Heart left ventricle (tissue), 16 donors: ENCODE measurements at regions not wholly inside any gene's neighbourhood (a gene's known extent, or its start where the extent isn't known, plus 50 kb on each side); places are given as distances from the start of the nearest gene placed in this dataset.

Source experiments
- ATAC-seq, 4 donors: fragments of 200-7000 bp; cut with Tn5 transposase; one replicate each; pipeline ENCODE4 v1.9.1; 2020 to 2022; ENCODE audit warnings: moderate library complexity in 4 of 4, mild to moderate bottlenecking in 3 of 4, moderate number of reproducible peaks in 1 of 4
- DNase-seq, 5 donors: peaks; one replicate each; pipeline ENCODE4 v3.0.0-alpha.2; 2020
- H3K27ac ChIP-seq, 12 donors: fragments of 200-600 bp; sonication (generic) in 4 of 12; one replicate each; pipeline versions ENCODE4 v1.5.0 to v1.8.0; 2016 to 2022; ENCODE audit warnings: mild to moderate bottlenecking in 2 of 12
- H3K27me3 ChIP-seq, 9 donors: fragments of 200-600 bp; sonication (generic) in 2 of 9; one replicate each; pipeline versions ENCODE4 v1.5.1 to v1.8.0; 2016 to 2022; ENCODE audit warnings: mild to moderate bottlenecking in 3 of 9
- H3K36me3 ChIP-seq, 9 donors: fragments of 200-600 bp; sonication (generic) in 2 of 9; one replicate each; pipeline versions ENCODE4 v1.5.0 to v1.8.0; 2018 to 2022; ENCODE audit warnings: mild to moderate bottlenecking in 2 of 9
- H3K4me1 ChIP-seq, 12 donors: fragments of 200-600 bp; sonication (generic) in 4 of 12; one replicate each; pipeline versions ENCODE4 v1.5.0 to v1.8.0; 2016 to 2022; ENCODE audit warnings: mild to moderate bottlenecking in 3 of 12
- H3K4me3 ChIP-seq, 12 donors: fragments of 200-600 bp; sonication (generic) in 4 of 12; one replicate each; pipeline versions ENCODE4 v1.5.0 to v1.8.0; 2017 to 2022; ENCODE audit warnings: mild to moderate bottlenecking in 9 of 12, moderate library complexity in 4 of 12
- H3K9me3 ChIP-seq, 12 donors: fragments of 200-600 bp; sonication (generic) in 4 of 12; one replicate each; pipeline versions ENCODE4 v1.5.0 to v1.8.0; 2016 to 2022; ENCODE audit warnings: mild to moderate bottlenecking in 1 of 12
- POLR2A ChIP-seq, 2 donors: fragments of 450-650 bp; IDR thresholded peaks; one replicate each; pipeline ENCODE4 v1.6.1; 2017; ENCODE audit warnings: antibody characterized with exemption in 2 of 2, mild to moderate bottlenecking in 2 of 2, moderate library complexity in 2 of 2
- WGBS, 4 donors: extraction: QIAGEN DNeasy Blood & Tissue Kit in 2 of 4; methylation state at CpG; one replicate each; pipeline versions ENCODE4 v1.1.5 to v1.1.7; 2013 to 2018; 5-methylcytosine and 5-hydroxymethylcytosine counted together
- intact Hi-C, 10 donors: fragments of 100-400 bp; cut with DNase I; formaldehyde crosslinking; loops; one replicate each; pipeline versions ENCODE4 v1.11.1 to v1.14.2; 2022
- TF ChIP-seq, protein P1 (sequence below), 12 donors: fragments of 200-600 bp; sonication (generic) in 4 of 12; IDR thresholded peaks; one replicate each; pipeline versions ENCODE4 v1.5.0 to v1.8.0; 2018 to 2022; ENCODE audit warnings: antibody characterized with exemption in 12 of 12, mild to moderate bottlenecking in 5 of 12
- donor health status: ischemic (EF 13 %, LVEDD 7.1; RV severe dilation, severe dysfunction).
- donor health status: healthy with polysubstance abuse.
- donor health status: DM: no; HTN: yes; CAD: no.
- donor health status: DM: no; HTN: no; CAD: no.
- donor health status: ischemic (EF 25% LVEDD 6.9; RV normal size, moderate dysfunction).
- donor health status: ischemic (EF 25% LVEDD 5.7; RV mildly dilated, moderate dysfunction).
- donor health status: healthy.
- donor health status: DM: yes; HTN: yes; CAD: no.
- donor health status: ischemic (EF 35%, LVEDD 5.7; RV mildly dilated, moderate dysfunction).
- donor health status: nonischemic (EF 11% LVEDD 7.7; RV severe dilation, severe dysfunction).
- donor health status: DM: yes; HTN: yes; CAD: no.
- donor health status: PGD.
- donor health status: ischemic (EF 29% LVEDD 5.4; RV normal size, mild dysfunction).
- donor health status: nonischemic (EF 23%, LVEDD 6.1; RV moderate dilation, normal function).

DNA sequence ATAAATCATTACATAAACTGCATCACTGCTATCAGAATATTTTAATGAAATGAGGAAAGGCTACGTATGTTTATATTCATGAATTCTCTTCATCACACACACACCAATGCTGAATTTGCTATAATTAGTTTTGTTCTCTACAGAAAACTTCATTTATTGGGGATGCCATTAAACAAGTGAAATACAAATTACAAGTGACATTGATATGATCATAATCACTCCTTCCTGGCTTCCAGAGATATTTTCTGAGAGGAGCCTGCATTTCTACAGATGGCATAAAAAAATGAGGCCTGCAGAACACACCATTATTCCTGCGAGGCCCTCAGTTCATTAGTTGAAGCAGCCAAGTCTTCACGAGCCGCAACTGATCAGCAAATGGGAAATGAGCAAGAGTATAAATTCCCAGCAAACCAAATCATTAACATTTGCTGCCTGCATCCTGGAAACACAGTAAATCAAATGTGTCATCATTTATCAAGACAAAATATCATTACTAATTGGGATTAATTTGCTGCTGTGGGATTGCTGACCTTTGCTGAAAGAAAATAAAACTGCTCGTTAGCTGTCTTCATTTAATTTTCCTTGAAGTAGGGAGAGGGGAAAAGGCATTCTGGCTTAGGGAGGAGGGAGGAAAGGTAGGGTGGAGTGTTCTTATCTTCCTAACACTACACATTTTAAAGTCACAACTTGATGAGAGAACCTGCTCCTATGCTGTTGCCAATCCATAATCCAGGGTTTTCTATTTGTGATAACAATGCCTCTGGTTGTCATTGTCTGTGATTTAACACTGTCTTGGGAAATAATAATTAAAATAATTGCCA is 921.9 kb downstream of the SQOR start:
- no peak overlapping the region for H3K27ac ChIP-seq
- no peak for TF ChIP-seq POLR2A (IDR thresholded peaks at IDR 0.05)
- TF ChIP-seq, protein P1, sequence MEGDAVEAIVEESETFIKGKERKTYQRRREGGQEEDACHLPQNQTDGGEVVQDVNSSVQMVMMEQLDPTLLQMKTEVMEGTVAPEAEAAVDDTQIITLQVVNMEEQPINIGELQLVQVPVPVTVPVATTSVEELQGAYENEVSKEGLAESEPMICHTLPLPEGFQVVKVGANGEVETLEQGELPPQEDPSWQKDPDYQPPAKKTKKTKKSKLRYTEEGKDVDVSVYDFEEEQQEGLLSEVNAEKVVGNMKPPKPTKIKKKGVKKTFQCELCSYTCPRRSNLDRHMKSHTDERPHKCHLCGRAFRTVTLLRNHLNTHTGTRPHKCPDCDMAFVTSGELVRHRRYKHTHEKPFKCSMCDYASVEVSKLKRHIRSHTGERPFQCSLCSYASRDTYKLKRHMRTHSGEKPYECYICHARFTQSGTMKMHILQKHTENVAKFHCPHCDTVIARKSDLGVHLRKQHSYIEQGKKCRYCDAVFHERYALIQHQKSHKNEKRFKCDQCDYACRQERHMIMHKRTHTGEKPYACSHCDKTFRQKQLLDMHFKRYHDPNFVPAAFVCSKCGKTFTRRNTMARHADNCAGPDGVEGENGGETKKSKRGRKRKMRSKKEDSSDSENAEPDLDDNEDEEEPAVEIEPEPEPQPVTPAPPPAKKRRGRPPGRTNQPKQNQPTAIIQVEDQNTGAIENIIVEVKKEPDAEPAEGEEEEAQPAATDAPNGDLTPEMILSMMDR (IDR thresholded peaks at IDR 0.05) = no peak
- peaks cover 0 to 7% (median 0%) of the 10 kb centered on the region in 12 donors for H3K9me3 ChIP-seq
- H3K36me3 ChIP-seq = no peaks in the 10 kb centered on the region
- no peak overlapping the region for H3K4me3 ChIP-seq
- no peaks in the 10 kb centered on the region for H3K27me3 ChIP-seq
- DNase-seq (no peak), ATAC-seq (no peak)
- no peaks in the 10 kb centered on the region for H3K4me1 ChIP-seq
- intact Hi-C loops = loop anchor here in 1 of 10 donors (10.0 kb wide), 1 partner anchor 388 kb away; no protein-coding TSS in a partner anchor
- WGBS, 4 donors = 74 to 84% (median 78%) methylated on average over 5 of the region's 5 CpGs

DNA sequence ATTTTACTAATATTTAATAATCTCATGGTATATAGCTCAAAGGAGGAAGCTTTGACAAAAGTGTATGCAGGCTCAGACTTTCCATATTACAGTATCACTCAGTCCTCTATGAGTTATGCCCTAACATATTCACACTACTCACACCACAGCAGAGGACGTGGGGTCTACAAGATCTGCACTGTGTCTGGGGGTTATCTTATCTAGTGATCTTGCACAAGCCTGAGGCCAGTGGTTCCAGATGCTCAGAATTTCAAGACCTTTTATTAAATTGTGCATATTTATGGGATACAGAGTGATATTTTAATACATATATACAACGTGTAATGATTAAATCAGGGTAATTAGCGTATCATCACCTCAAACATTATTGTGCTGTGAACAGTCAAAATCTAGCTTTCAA is 933.1 kb downstream of the SQOR start:
- no peak for TF ChIP-seq POLR2A (IDR thresholded peaks at IDR 0.05)
- TF ChIP-seq, protein P1 (IDR thresholded peaks at IDR 0.05) = no peak
- Histone ChIP-seq H3K27me3 (no peaks in the 10 kb centered on the region), H3K4me1 (no peaks in the 10 kb centered on the region), H3K27ac (no peak overlapping the region), H3K9me3 (no peaks in the 10 kb centered on the region), H3K36me3 (no peaks in the 10 kb centered on the region), H3K4me3 (no peak overlapping the region)
- ATAC-seq = no peak
- intact Hi-C loops = no loop called here
- no peak for DNase-seq
- 70 to 81% (median 74%) methylated on average over 3 of the region's 3 CpGs for WGBS, 4 donors

DNA sequence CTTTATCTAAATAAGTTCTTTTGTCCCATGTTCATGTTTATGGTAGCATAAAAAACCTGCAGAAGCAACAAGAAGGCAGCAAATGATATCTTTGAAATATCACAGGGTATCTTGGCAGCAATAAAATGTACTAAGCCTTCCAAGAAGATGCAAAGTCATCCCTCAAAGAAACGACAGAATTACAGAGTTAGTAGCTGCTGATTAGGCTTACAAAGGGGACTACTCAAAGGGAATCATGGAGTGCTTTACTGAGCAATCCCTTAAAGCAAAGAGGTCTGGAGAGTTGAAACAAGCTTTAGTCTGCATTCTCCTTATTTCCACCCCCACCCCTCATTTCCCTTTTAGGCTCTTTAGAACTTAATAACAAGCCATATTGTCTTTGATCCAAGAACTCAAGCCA is 935.0 kb downstream of the SQOR start:
- intact Hi-C loops = no loop called here
- ATAC-seq (no peak), DNase-seq (no peak)
- no peaks in the 10 kb centered on the region for H3K9me3 ChIP-seq
- 37 to 51% (median 43%) methylated on average over 1 of the region's 1 CpG for WGBS, 4 donors
- H3K27me3 ChIP-seq = no peaks in the 10 kb centered on the region
- no peak overlapping the region for H3K4me3 ChIP-seq
- H3K4me1 ChIP-seq = no peaks in the 10 kb centered on the region
- TF ChIP-seq POLR2A (IDR thresholded peaks at IDR 0.05) = no peak
- TF ChIP-seq, protein P1 (IDR thresholded peaks at IDR 0.05) = no peak
- H3K36me3 ChIP-seq = no peaks in the 10 kb centered on the region
- H3K27ac ChIP-seq = no peak overlapping the region

DNA sequence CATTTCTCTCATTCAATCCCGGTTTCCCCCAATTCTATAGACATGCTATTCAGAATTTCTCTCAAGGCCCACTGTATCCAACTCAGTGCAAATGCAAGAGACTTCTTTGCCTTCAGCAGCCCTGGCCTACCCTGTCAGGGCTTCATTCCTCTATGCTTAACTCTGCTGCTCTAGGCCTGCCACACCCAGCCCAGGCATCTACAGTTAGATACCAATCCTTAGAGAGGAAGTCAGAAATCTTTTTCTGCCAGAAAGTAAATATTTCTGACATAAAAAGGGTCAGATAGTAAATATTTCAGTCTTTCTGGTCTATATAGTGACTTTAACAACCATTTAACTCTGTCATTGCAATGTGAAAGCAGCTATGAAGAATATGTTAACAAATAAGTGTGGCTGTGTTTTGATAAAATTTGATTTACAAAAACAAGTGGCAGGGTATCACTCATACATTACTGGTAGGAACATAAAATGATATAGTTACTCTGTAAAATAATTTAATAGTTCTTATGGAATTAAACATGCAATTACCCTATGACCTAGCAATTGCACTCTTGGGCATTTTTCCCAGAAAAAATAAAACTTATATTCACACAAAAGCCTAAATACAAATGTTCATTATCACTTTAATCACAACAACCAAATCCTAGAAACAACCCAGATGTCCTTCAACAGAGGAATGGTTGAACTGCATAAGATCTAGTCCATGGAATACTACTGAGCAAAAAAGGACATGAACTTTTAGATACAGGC is 942.0 kb downstream of the SQOR start:
- ATAC-seq = no peak

More for the DNA sequence above, 942.0 kb downstream of the SQOR start:
- no peak overlapping the region for H3K4me3 ChIP-seq
- no peak overlapping the region for H3K27ac ChIP-seq
- no peaks in the 10 kb centered on the region for H3K27me3 ChIP-seq
- WGBS, 4 donors = 58 to 75% (median 66%) methylated on average over 1 of the region's 1 CpG
- intact Hi-C loops = no loop called here
- no peaks in the 10 kb centered on the region for H3K9me3 ChIP-seq
- DNase-seq = no peak
- H3K4me1 ChIP-seq = no peaks in the 10 kb centered on the region
- TF ChIP-seq POLR2A (IDR thresholded peaks at IDR 0.05) = no peak
- TF ChIP-seq, protein P1 (IDR thresholded peaks at IDR 0.05) = no peak
- H3K36me3 ChIP-seq = no peaks in the 10 kb centered on the region
